HG02970 (cell line): ENCODE measurements at regions not wholly inside any gene's neighbourhood (a gene's known extent, or its start where the extent isn't known, plus 50 kb on each side); places are given as distances from the start of the nearest gene placed in this dataset.

ENCODE experiments used
- ATAC-seq: cut with Tn5 transposase; IDR thresholded peaks from one replicate; pipeline ENCODE4 v1.9.1; 2021; ENCODE audit warnings: mild to moderate bottlenecking, moderate library complexity, moderate number of reproducible peaks; ENCODE audit not compliant: unreplicated experiment, low FRiP score

GRCh38 chr9:80885894-80886293 is 803.5 kb downstream of the TLE1 start:
- ATAC-seq, result no peak

- ATAC-seq, result no peak
Observed at GRCh38 chr9:80883826-80884579, 805.3 kb downstream of the TLE1 start.

GRCh38 chr9:80883426-80883825 is 805.9 kb downstream of the TLE1 start:
- ATAC-seq, result no peak

GRCh38 chr9:80881940-80882339 is 807.4 kb downstream of the TLE1 start:
- ATAC-seq, result no peak

- ATAC-seq, result no peak
Observed at GRCh38 chr9:80881320-80881719, 808.0 kb downstream of the TLE1 start.

- ATAC-seq, result no peak
Observed at GRCh38 chr9:80878556-80878955, 810.8 kb downstream of the TLE1 start.

- ATAC-seq, result no peak
Observed at GRCh38 chr9:80875947-80876346, 813.4 kb downstream of the TLE1 start.

GRCh38 chr9:80874276-80874675 is 815.1 kb downstream of the TLE1 start:
- no peak for ATAC-seq

- no peak for ATAC-seq
Observed at GRCh38 chr9:80873861-80874260, 815.5 kb downstream of the TLE1 start.

GRCh38 chr9:80871596-80871995 is 817.8 kb downstream of the TLE1 start:
- ATAC-seq, result no peak

GRCh38 chr9:80867731-80868130 is 821.6 kb downstream of the TLE1 start:
- ATAC-seq, result no peak

GRCh38 chr9:80866576-80867227 is 822.6 kb downstream of the TLE1 start:
- no peak for ATAC-seq

GRCh38 chr9:80866121-80866520 is 823.2 kb downstream of the TLE1 start:
- ATAC-seq, result no peak

GRCh38 chr9:80843028-80843427 is 846.3 kb downstream of the TLE1 start:
- no peak for ATAC-seq

GRCh38 chr9:80842389-80842788 is 847.0 kb downstream of the TLE1 start:
- ATAC-seq, result no peak

- ATAC-seq, result no peak
Observed at GRCh38 chr9:80841888-80842287, 847.5 kb downstream of the TLE1 start.

GRCh38 chr9:80839821-80840675 is 849.3 kb downstream of the TLE1 start:
- no peak for ATAC-seq

GRCh38 chr9:80836013-80836412 is 853.3 kb downstream of the TLE1 start:
- ATAC-seq, result no peak

- no peak for ATAC-seq
Observed at GRCh38 chr9:80831751-80832150, 857.6 kb downstream of the TLE1 start.

- ATAC-seq, result no peak
Observed at GRCh38 chr9:80811656-80812055, 877.7 kb downstream of the TLE1 start.

- no peak for ATAC-seq
Observed at GRCh38 chr9:80811003-80811402, 878.3 kb downstream of the TLE1 start.
